Smooth muscle cell (in vitro differentiated cells): ENCODE measurements at regions not wholly inside any gene's neighbourhood (a gene's known extent, or its start where the extent isn't known, plus 50 kb on each side); places are given as distances from the start of the nearest gene placed in this dataset.
A peak's percentile ranks its signal among the peaks of the same experiment; 100 is the strongest.
"Not testable (repeated sequence)": the region's sequence is repeated elsewhere in the genome, so short reads cannot be mapped to it uniquely, and the experiment has no call there.

Experiments used
- DNase-seq: peaks from one replicate; lab custom pipeline; 2025; ENCODE audit not compliant: unreplicated experiment; lab: John Stamatoyannopoulos, UW
- H2AFZ ChIP-seq: fragments of 200-600 bp; sonication (generic); 2 replicates; pipeline ENCODE4 v1.6.0; 2016; ENCODE audit warnings: antibody characterized with exemption, low read depth, mild to moderate bottlenecking
- H3F3A ChIP-seq: fragments of 200-600 bp; sonication (generic); 2 replicates; pipeline ENCODE4 v1.6.0; 2017; ENCODE audit warnings: antibody characterized with exemption, low read depth
- H3K27ac ChIP-seq: fragments of 200-600 bp; sonication (generic); 2 replicates; pipeline ENCODE4 v1.5.1; 2016; ENCODE audit warnings: low read depth, mild to moderate bottlenecking
- H3K27me3 ChIP-seq: fragments of 200-600 bp; sonication (generic); 2 replicates; pipeline ENCODE4 v1.6.1; 2016; ENCODE audit warnings: low read depth, mild to moderate bottlenecking
- H3K36me3 ChIP-seq: fragments of 200-600 bp; sonication (generic); 2 replicates; pipeline ENCODE4 v1.5.1; 2016; ENCODE audit warnings: low read depth
- H3K4me1 ChIP-seq: fragments of 200-600 bp; sonication (generic); 2 replicates; pipeline ENCODE4 v1.5.1; 2016; ENCODE audit warnings: low read depth
- H3K4me2 ChIP-seq: fragments of 200-600 bp; sonication (generic); 2 replicates; pipeline ENCODE4 v1.6.0; 2016; ENCODE audit warnings: mild to moderate bottlenecking
- H3K4me3 ChIP-seq: fragments of 200-600 bp; sonication (generic); 2 replicates; pipeline ENCODE4 v1.5.1; 2016; ENCODE audit warnings: mild to moderate bottlenecking
- H3K79me2 ChIP-seq: fragments of 200-600 bp; sonication (generic); 2 replicates; pipeline ENCODE4 v1.6.0; 2016; ENCODE audit warnings: low read depth, mild to moderate bottlenecking
- H3K9ac ChIP-seq: fragments of 200-600 bp; sonication (generic); 2 replicates; pipeline ENCODE4 v1.6.0; 2016; ENCODE audit warnings: low read depth
- H3K9me3 ChIP-seq: fragments of 200-600 bp; sonication (generic); replicated peaks from 2 replicates; pipeline ENCODE4 v1.5.1; 2016; ENCODE audit warnings: low read depth
- H4K20me1 ChIP-seq: fragments of 200-600 bp; sonication (generic); 2 replicates; pipeline ENCODE4 v1.6.0; 2016; ENCODE audit warnings: low read depth
- WGBS: methylation state at CpG from one replicate; pipeline ENCODE4 v1.1.7; 2016; ENCODE audit warnings: low lambda C conversion rate; 5-methylcytosine and 5-hydroxymethylcytosine counted together
- TF ChIP-seq, protein P1 (sequence below): fragments of 200-600 bp; sonication (generic); IDR thresholded peaks from 2 replicates; pipeline ENCODE4 v1.5.1; 2017; ENCODE audit warnings: borderline replicate concordance, mild to moderate bottlenecking, antibody characterized with exemption; ENCODE audit not compliant: insufficient read depth, poor library complexity, severe bottlenecking

DNA sequence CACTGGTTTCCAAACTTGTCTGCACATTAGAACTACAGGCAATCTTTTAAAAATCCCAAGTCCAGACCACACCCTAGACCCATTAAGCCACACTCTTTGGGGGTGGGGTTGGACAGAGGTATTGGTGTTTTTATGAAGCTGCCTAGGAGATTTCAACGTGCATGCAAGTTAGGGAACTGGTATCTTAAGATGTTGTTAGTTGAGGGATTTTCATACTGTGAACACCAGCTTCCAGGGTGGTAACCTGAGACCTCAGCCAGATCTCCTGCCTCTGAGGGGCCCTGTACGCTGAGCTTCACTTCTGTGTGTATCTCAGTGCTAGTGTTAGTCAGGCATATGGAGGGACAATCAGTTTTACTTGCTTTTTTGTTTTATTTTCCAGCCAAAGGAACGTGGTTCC is 138.0 kb downstream of the UTRN start:
- 56% methylated on average over 3 of the region's 3 CpGs for WGBS
- no peak overlapping the region for H3K9ac ChIP-seq
- TF ChIP-seq, protein P1, sequence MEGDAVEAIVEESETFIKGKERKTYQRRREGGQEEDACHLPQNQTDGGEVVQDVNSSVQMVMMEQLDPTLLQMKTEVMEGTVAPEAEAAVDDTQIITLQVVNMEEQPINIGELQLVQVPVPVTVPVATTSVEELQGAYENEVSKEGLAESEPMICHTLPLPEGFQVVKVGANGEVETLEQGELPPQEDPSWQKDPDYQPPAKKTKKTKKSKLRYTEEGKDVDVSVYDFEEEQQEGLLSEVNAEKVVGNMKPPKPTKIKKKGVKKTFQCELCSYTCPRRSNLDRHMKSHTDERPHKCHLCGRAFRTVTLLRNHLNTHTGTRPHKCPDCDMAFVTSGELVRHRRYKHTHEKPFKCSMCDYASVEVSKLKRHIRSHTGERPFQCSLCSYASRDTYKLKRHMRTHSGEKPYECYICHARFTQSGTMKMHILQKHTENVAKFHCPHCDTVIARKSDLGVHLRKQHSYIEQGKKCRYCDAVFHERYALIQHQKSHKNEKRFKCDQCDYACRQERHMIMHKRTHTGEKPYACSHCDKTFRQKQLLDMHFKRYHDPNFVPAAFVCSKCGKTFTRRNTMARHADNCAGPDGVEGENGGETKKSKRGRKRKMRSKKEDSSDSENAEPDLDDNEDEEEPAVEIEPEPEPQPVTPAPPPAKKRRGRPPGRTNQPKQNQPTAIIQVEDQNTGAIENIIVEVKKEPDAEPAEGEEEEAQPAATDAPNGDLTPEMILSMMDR: no peak

DNA sequence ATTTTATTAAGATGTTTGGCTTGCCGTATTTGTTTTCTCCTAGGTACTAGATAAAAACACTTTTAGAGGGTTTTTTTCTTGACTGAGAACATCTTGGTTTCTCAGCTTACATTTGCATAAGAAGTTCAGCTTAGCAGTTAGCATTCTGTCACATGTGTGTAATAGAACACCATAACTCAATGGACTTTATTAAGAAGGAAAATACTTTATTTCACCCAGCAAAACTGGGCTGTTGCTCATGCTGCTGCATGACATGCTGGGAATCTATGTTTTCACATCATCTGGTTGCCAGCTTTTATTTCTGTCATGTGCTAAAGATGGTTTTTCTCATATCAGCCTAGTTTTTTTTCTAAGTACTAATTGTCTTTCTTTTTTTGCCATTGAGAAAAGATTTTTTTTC is 144.6 kb downstream of the UTRN start:
- WGBS: 100% methylated on average over 1 of the region's 1 CpG
- Histone ChIP-seq H3K79me2 (no peaks in the 10 kb centered on the region), H3K4me3 (no peak overlapping the region), H4K20me1 (no peaks in the 10 kb centered on the region), H3F3A (no peaks in the 10 kb centered on the region), H3K9ac (no peak overlapping the region), H3K27ac (no peak overlapping the region), H3K36me3 (peaks cover 12% of the 10 kb centered on the region), H3K9me3 (no peaks in the 10 kb centered on the region), H3K4me1 (no peaks in the 10 kb centered on the region), H2AFZ (no peak overlapping the region), H3K4me2 (no peak overlapping the region), H3K27me3 (no peaks in the 10 kb centered on the region)
- no peak for DNase-seq
- TF ChIP-seq, protein P1: no peak

More for the DNA sequence above, 138.0 kb downstream of the UTRN start:
- H3K36me3 ChIP-seq: no peaks in the 10 kb centered on the region
- H4K20me1 ChIP-seq: peaks cover 9% of the 10 kb centered on the region
- H3K27me3 ChIP-seq: no peaks in the 10 kb centered on the region
- H3K4me1 ChIP-seq: peaks cover 9% of the 10 kb centered on the region
- H3K4me2 ChIP-seq: no peak overlapping the region
- H2AFZ ChIP-seq: no peak overlapping the region
- H3K27ac ChIP-seq: no peak overlapping the region
- no peaks in the 10 kb centered on the region for H3K9me3 ChIP-seq
- H3K79me2 ChIP-seq: peaks cover 13% of the 10 kb centered on the region
- H3F3A ChIP-seq: no peaks in the 10 kb centered on the region
- H3K4me3 ChIP-seq: no peak overlapping the region
- DNase-seq: no peak

DNA sequence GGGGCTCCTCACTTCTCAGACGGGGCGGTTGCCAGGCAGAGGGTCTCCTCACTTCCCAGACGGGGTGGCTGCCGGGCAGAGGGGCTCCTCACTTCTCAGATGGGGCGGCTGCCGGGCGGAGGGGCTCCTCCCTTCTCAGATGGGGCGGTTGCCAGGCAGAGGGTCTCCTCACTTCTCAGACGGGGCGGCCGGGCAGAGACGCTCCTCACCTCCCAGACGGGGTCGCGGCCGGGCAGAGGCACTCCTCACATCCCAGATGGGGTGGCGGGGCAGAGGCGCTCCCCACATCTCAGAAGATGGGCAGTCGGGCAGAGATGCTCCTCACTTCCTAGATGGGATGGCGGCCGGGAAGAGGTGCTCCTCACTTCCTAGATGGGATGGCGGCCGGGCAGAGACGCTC is 148.3 kb downstream of the UTRN start:
- WGBS: 96% methylated on average over 21 of the region's 24 CpGs

DNA sequence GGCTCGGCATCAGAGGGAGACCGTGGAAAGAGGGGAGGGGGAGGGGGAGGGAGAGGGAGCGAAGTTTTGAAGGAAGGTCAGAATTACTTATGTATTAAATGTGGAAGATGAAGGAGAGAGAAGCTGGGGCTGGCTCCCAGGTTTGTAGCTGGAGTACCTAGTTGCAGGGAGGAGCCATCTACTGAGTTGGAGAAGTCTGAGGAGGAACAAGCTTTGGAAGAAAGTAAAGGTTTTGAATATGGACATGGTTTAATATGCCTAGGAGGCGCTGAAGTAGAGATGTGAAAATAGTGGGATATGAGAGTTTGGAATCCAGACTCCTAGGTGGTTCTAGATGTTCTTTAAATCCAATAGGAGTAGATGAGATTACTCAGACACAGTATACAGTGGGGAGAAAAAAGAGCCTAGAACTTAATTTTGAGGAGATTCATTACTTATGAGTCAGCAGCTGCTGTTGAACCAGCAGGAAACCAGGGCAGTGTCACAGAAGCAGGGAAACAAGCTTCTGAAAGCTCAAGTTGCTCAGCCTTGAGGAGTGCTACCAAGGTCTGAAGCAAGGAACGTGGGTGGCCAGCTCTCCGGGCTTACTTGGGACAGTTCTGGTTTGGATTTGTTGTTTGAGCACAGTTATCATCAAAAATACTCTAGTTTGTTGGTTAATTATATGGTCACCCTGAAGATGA is 149.3 kb downstream of the UTRN start:
- DNase-seq: no peak
- TF ChIP-seq, protein P1: no peak
- Histone ChIP-seq H3K4me1 (no peaks in the 10 kb centered on the region), H3K4me3 (no peak overlapping the region), H2AFZ (no peak overlapping the region), H3K9ac (no peak overlapping the region), H3K9me3 (no peaks in the 10 kb centered on the region), H3K27me3 (no peaks in the 10 kb centered on the region), H3K36me3 (peaks cover 14% of the 10 kb centered on the region), H4K20me1 (no peaks in the 10 kb centered on the region), H3K4me2 (peak overlapping the region; percentile 59), H3K79me2 (no peaks in the 10 kb centered on the region), H3K27ac (peak overlapping the region; percentile 30), H3F3A (no peaks in the 10 kb centered on the region)
- 62% methylated on average over 4 of the region's 6 CpGs for WGBS

More for the DNA sequence above, 148.3 kb downstream of the UTRN start:
- H4K20me1 ChIP-seq, H3F3A ChIP-seq, H3K9me3 ChIP-seq, H3K27me3 ChIP-seq, H3K4me3 ChIP-seq, H3K4me2 ChIP-seq, H3K79me2 ChIP-seq, H3K27ac ChIP-seq, H3K9ac ChIP-seq, H2AFZ ChIP-seq, DNase-seq, H3K4me1 ChIP-seq: not testable (repeated sequence)
- H3K36me3 ChIP-seq: peaks cover 16% of the 10 kb centered on the region
